Brain microvascular endothelial cell (primary cell): ENCODE measurements at regions not wholly inside any gene's neighbourhood (a gene's known extent, or its start where the extent isn't known, plus 50 kb on each side); places are given as distances from the start of the nearest gene placed in this dataset.

Source experiments
- DNase-seq: peaks from one replicate; pipeline ENCODE4 v3.0.0-alpha.2; 2020
- H3K27ac ChIP-seq: fragments of 250-450 bp; sonication (Bioruptor Pico); 2 replicates; pipeline ENCODE4 v1.5.1; 2020; ENCODE audit warnings: mild to moderate bottlenecking, moderate library complexity
- H3K27me3 ChIP-seq: fragments of 250-450 bp; sonication (Bioruptor Pico); replicated peaks from 2 replicates; pipeline ENCODE4 v1.5.1; 2020; ENCODE audit warnings: mild to moderate bottlenecking
- H3K36me3 ChIP-seq: fragments of 250-450 bp; sonication (Bioruptor Pico); replicated peaks from 2 replicates; pipeline ENCODE4 v1.5.1; 2020; ENCODE audit warnings: mild to moderate bottlenecking
- H3K4me3 ChIP-seq: 2 replicates; pipeline ENCODE4 v1.5.1; 2011; ENCODE audit warnings: low read depth, mild to moderate bottlenecking, control low read depth, low read length, moderate library complexity
- CTCF ChIP-seq: IDR thresholded peaks from 2 replicates; pipeline ENCODE4 v1.5.1; 2011; ENCODE audit warnings: low read depth, mild to moderate bottlenecking, moderate library complexity, low read length, control low read depth, inconsistent platforms; ENCODE audit errors: missing control alignments
- in situ Hi-C: cut with HindIII; loops from 2 replicates; pipeline ENCODE4 v1.10.0; 2017; ENCODE audit warnings: low sequenced_read_pairs, low pct_ligation_motif_present

- Histone ChIP-seq H3K36me3 (no peaks in the 10 kb centered on the region), H3K27me3 (no peaks in the 10 kb centered on the region), H3K4me3 (no peak overlapping the region), H3K27ac (no peak overlapping the region)
- in situ Hi-C loops: no loop called here
- DNase-seq: no peak
- TF ChIP-seq CTCF: no peak
These were observed 897.9 kb upstream of the CNTNAP5 start for GRCh38 chr2:123127236-123127635.

- H3K27me3 ChIP-seq: no peaks in the 10 kb centered on the region
- no peaks in the 10 kb centered on the region for H3K36me3 ChIP-seq
- in situ Hi-C loops: no loop called here
- no peak overlapping the region for H3K4me3 ChIP-seq
- TF ChIP-seq CTCF: no peak
- no peak overlapping the region for H3K27ac ChIP-seq
- no peak for DNase-seq
These were observed 896.1 kb upstream of the CNTNAP5 start for GRCh38 chr2:123128951-123129350.

DNA sequence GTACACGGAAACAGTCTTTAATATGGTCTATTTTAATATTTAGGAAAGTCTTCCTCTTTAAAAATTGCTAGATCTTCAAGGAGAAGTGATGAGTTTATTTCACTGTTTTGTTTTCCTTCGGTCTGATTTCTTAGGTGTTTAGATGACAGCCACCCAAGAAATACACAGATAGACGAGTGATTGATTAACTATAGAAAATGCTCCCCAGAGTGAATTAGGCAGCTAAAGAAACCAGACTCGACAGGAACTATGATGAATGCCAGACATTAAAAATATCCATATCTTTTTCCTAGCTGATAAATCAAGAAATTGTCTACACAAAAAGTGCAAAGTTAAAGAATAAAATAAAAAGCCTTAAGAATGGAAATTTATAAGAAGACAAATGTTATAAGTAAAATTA is 888.7 kb upstream of the CNTNAP5 start:
- Histone ChIP-seq H3K36me3 (no peaks in the 10 kb centered on the region), H3K4me3 (no peak overlapping the region), H3K27me3 (no peaks in the 10 kb centered on the region), H3K27ac (no peak overlapping the region)
- no peak for DNase-seq
- no peak for TF ChIP-seq CTCF
- in situ Hi-C loops: no loop called here

GRCh38 chr2:123144082-123144481 is 881.0 kb upstream of the CNTNAP5 start:
- Histone ChIP-seq H3K36me3 (no peaks in the 10 kb centered on the region), H3K27ac (no peak overlapping the region), H3K4me3 (no peak overlapping the region), H3K27me3 (no peaks in the 10 kb centered on the region)
- in situ Hi-C loops: no loop called here
- no peak for TF ChIP-seq CTCF
- no peak for DNase-seq

- Histone ChIP-seq H3K27me3 (no peaks in the 10 kb centered on the region), H3K4me3 (no peak overlapping the region), H3K36me3 (no peaks in the 10 kb centered on the region), H3K27ac (no peak overlapping the region)
- in situ Hi-C loops: no loop called here
- no peak for TF ChIP-seq CTCF
- no peak for DNase-seq
These were observed 872.0 kb upstream of the CNTNAP5 start for GRCh38 chr2:123153041-123153440.

DNA sequence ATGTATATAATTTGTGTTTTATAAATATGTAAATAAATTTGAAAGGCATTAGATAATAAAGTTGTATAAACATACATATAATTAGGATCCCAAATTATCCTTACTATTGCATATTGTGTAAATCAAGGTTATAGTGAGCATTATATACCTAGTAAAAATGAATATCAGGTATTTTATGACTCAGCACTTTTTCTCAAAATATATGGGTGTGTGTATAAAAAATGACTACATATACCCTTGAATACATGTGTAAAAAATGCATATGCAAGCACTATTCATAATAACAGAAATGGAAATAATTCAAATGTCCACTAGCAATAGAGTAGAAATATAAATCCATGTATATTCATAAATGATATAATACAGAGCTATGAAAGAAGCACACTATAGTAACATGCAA is 870.9 kb upstream of the CNTNAP5 start:
- Histone ChIP-seq H3K36me3 (no peaks in the 10 kb centered on the region), H3K4me3 (no peak overlapping the region), H3K27me3 (no peaks in the 10 kb centered on the region), H3K27ac (no peak overlapping the region)
- TF ChIP-seq CTCF: no peak
- in situ Hi-C loops: no loop called here
- DNase-seq: no peak
